HepG2 (cell line): ENCODE measurements at regions not wholly inside any gene's neighbourhood (a gene's known extent, or its start where the extent isn't known, plus 50 kb on each side); places are given as distances from the start of the nearest gene placed in this dataset.
A peak's percentile ranks its signal among the peaks of the same experiment; 100 is the strongest.

ENCODE experiments used
- AGO2 ChIP-seq: fragments of 200-400 bp; formaldehyde crosslinking; optimal IDR thresholded peaks from 2 replicates; pipeline ENCODE3; 2017; ENCODE audit warnings: mild to moderate bottlenecking, low read depth, low read length, moderate library complexity
- ATF7 ChIP-seq, 2 experiments: fragments of 450-650 bp in 1 of 2; sonication (generic) in 1 of 2; formaldehyde crosslinking in 1 of 2; IDR thresholded peaks; 2 replicates each; pipeline versions ENCODE4 v1.4.0 to v1.6.1; 2016 to 2020; ENCODE audit warnings: antibody characterized with exemption in 1 of 2, mild to moderate bottlenecking in 1 of 2, missing genetic modification reagents in 1 of 2
- CREB1 ChIP-seq, 2 experiments: fragments of 450-650 bp in 1 of 2; IDR thresholded peaks; 2 replicates each; pipeline ENCODE4 v1.6.1; 2016 to 2017; ENCODE audit warnings: control low read depth in 1 of 2, mild to moderate bottlenecking in 1 of 2, missing compliant biosample characterization in 1 of 2, missing genetic modification characterization in 1 of 2
- EHMT2 ChIP-seq: fragments of 200-600 bp; sonication (generic); IDR thresholded peaks from 2 replicates; pipeline ENCODE4 v1.7.0; 2017; ENCODE audit warnings: antibody characterized with exemption, low read depth, low read length, borderline replicate concordance
- FOXO1 ChIP-seq: sonication (generic); formaldehyde crosslinking; IDR thresholded peaks from 2 replicates; pipeline ENCODE4 v1.4.0; 2020; ENCODE audit warnings: missing genetic modification reagents
- HOXD1 ChIP-seq: sonication (generic); formaldehyde crosslinking; IDR thresholded peaks from 2 replicates; pipeline ENCODE4 v1.5.0; 2020; ENCODE audit warnings: missing genetic modification reagents
- IKZF4 ChIP-seq: sonication (generic); formaldehyde crosslinking; IDR thresholded peaks from 2 replicates; pipeline ENCODE4 v1.5.1; 2020; ENCODE audit warnings: borderline replicate concordance, mild to moderate bottlenecking, low read depth, missing genetic modification reagents; ENCODE audit errors: not compliant biosample characterization
- IRF2 ChIP-seq: IDR thresholded peaks from 2 replicates; pipeline ENCODE4 v1.6.1; 2018; ENCODE audit warnings: missing genetic modification reagents, missing compliant biosample characterization
- KDM2A ChIP-seq: sonication (generic); formaldehyde crosslinking; IDR thresholded peaks from 2 replicates; pipeline ENCODE4 v1.4.0; 2020; ENCODE audit warnings: low read depth, missing genetic modification reagents, borderline replicate concordance
- MLLT10 ChIP-seq: sonication (generic); formaldehyde crosslinking; IDR thresholded peaks from 2 replicates; pipeline ENCODE4 v1.4.0; 2020; ENCODE audit warnings: missing genetic modification reagents
- NR2F1 ChIP-seq, 2 experiments: fragments of 450-650 bp in 1 of 2; formaldehyde crosslinking in 1 of 2; IDR thresholded peaks; 2 replicates each; pipeline versions ENCODE4 v1.5.0 to v1.6.1; 2016 to 2020; ENCODE audit warnings: mild to moderate bottlenecking in 1 of 2, missing compliant biosample characterization in 1 of 2, missing genetic modification reagents in 1 of 2, moderate library complexity in 1 of 2
- NR2F6 ChIP-seq, 2 experiments: IDR thresholded peaks; 2 replicates each; pipeline ENCODE4 v1.6.1; 2016; ENCODE audit warnings: antibody characterized with exemption in 1 of 2, mild to moderate bottlenecking in 1 of 2
- PHF20 ChIP-seq: sonication (generic); formaldehyde crosslinking; IDR thresholded peaks from 2 replicates; pipeline ENCODE4 v1.5.0; 2020; ENCODE audit warnings: mild to moderate bottlenecking, missing genetic modification reagents
- RARA ChIP-seq: IDR thresholded peaks from 2 replicates; pipeline ENCODE4 v1.6.1; 2016; ENCODE audit warnings: missing genetic modification reagents, missing compliant biosample characterization
- RNF2 ChIP-seq: fragments of 450-650 bp; conservative IDR thresholded peaks from 2 replicates; pipeline ENCODE4 v1.6.1; 2016; ENCODE audit warnings: low read depth
- TEAD3 ChIP-seq: optimal IDR thresholded peaks from 2 replicates; pipeline ENCODE3; 2016; ENCODE audit warnings: borderline replicate concordance
- TOPORS ChIP-seq: sonication (generic); formaldehyde crosslinking; IDR thresholded peaks from 2 replicates; pipeline ENCODE4 v1.8.0; 2023; ENCODE audit warnings: mild to moderate bottlenecking, missing genetic modification reagents
- ZFX ChIP-seq: sonication (generic); formaldehyde crosslinking; IDR thresholded peaks from 2 replicates; pipeline ENCODE4 v1.4.0; 2020; ENCODE audit warnings: mild to moderate bottlenecking, low read depth, missing genetic modification reagents, moderate library complexity
- ZNF180 ChIP-seq: sonication (generic); formaldehyde crosslinking; IDR thresholded peaks from 2 replicates; pipeline ENCODE4 v1.4.0; 2020; ENCODE audit warnings: low read depth, missing genetic modification reagents, borderline replicate concordance
- ZNF343 ChIP-seq: sonication (generic); formaldehyde crosslinking; IDR thresholded peaks from 2 replicates; pipeline ENCODE4 v1.4.0; 2020; ENCODE audit warnings: mild to moderate bottlenecking, missing genetic modification reagents
- ZNF430 ChIP-seq: sonication (generic); formaldehyde crosslinking; IDR thresholded peaks from 2 replicates; pipeline ENCODE4 v1.9.0; 2021; ENCODE audit warnings: mild to moderate bottlenecking, missing genetic modification reagents
- ZNF446 ChIP-seq: sonication (generic); formaldehyde crosslinking; IDR thresholded peaks from 2 replicates; pipeline ENCODE4 v1.5.0; 2020; ENCODE audit warnings: mild to moderate bottlenecking, missing genetic modification reagents
- ZNF530 ChIP-seq: sonication (generic); formaldehyde crosslinking; IDR thresholded peaks from 2 replicates; pipeline ENCODE4 v1.5.0; 2020; ENCODE audit warnings: low read depth, mild to moderate bottlenecking, missing genetic modification reagents
- ZNF550 ChIP-seq: sonication (generic); formaldehyde crosslinking; IDR thresholded peaks from 2 replicates; pipeline ENCODE4 v1.4.0; 2020; ENCODE audit warnings: mild to moderate bottlenecking, missing genetic modification reagents, borderline replicate concordance
- ZNF557 ChIP-seq: sonication (generic); formaldehyde crosslinking; IDR thresholded peaks from 2 replicates; pipeline ENCODE4 v1.4.0; 2020; ENCODE audit warnings: missing genetic modification reagents
- ZNF570 ChIP-seq: sonication (generic); formaldehyde crosslinking; IDR thresholded peaks from 2 replicates; pipeline ENCODE4 v1.4.0; 2020; ENCODE audit warnings: mild to moderate bottlenecking, missing genetic modification reagents, borderline replicate concordance
- ZNF775 ChIP-seq: sonication (generic); formaldehyde crosslinking; IDR thresholded peaks from 2 replicates; pipeline ENCODE4 v1.4.0; 2020; ENCODE audit warnings: missing genetic modification reagents, mild to moderate bottlenecking, moderate library complexity, borderline replicate concordance
- ZNF780A ChIP-seq: sonication (generic); formaldehyde crosslinking; IDR thresholded peaks from 2 replicates; pipeline ENCODE4 v1.8.0; 2022; ENCODE audit warnings: mild to moderate bottlenecking, missing genetic modification reagents, moderate library complexity
- ZNF883 ChIP-seq: sonication (generic); formaldehyde crosslinking; IDR thresholded peaks from 2 replicates; pipeline ENCODE4 v1.5.1; 2020; ENCODE audit warnings: mild to moderate bottlenecking, missing genetic modification reagents; ENCODE audit errors: not compliant biosample characterization
- ZSCAN22 ChIP-seq: sonication (generic); formaldehyde crosslinking; IDR thresholded peaks from 2 replicates; pipeline ENCODE4 v1.4.0; 2020; ENCODE audit warnings: mild to moderate bottlenecking, missing genetic modification reagents
- TF ChIP-seq, protein P1 (sequence below): sonication (generic); formaldehyde crosslinking; IDR thresholded peaks from 2 replicates; pipeline ENCODE4 v1.5.0; 2020; ENCODE audit warnings: missing genetic modification reagents

GRCh38 chr2:234861841-234862735, 89.7 kb upstream of the SH3BP4 start (continued):
- no peak for TF ChIP-seq ZNF557 (CRISPR knock-in tag)
- no peak for TF ChIP-seq ZNF570 (CRISPR knock-in tag)
- TF ChIP-seq ZNF550 (CRISPR knock-in tag): no peak
- TF ChIP-seq ZNF446 (CRISPR knock-in tag): no peak
- TF ChIP-seq NR2F1 (CRISPR knock-in tag; IDR thresholded peaks at IDR 0.05): peak in 1 of 2 experiments; percentile 66; a peak in 2 of 4 replicates
- 0 out of 2 replicates have a peak, but pooled peaks have one; percentile 19 for TF ChIP-seq ZNF430 (CRISPR knock-in tag)
- peak; percentile 63 for TF ChIP-seq NR2F6 (IDR thresholded peaks at IDR 0.05)
- TF ChIP-seq NR2F6 (CRISPR knock-in tag; IDR thresholded peaks at IDR 0.05): peak; percentile 70
- peak; percentile 41 for TF ChIP-seq TEAD3 (CRISPR knock-in tag)
- TF ChIP-seq EHMT2: no peak
- no peak for TF ChIP-seq ZSCAN22
- peak; percentile 31; the same call in 1 of the 2 replicates for TF ChIP-seq FOXO1 (CRISPR knock-in tag)
- 0 out of 2 replicates have a peak, but pooled peaks have one; percentile 12 for TF ChIP-seq ZFX
- 0 out of 2 replicates have a peak, but pooled peaks have one; percentile 19 for TF ChIP-seq PHF20 (CRISPR knock-in tag)
- no peak for TF ChIP-seq ZNF775 (CRISPR knock-in tag)
- no peak for TF ChIP-seq TOPORS (CRISPR knock-in tag)
- no peak for TF ChIP-seq ATF7 (IDR thresholded peaks at IDR 0.05)
- no peak for TF ChIP-seq ATF7 (CRISPR knock-in tag; IDR thresholded peaks at IDR 0.05)
- no peak for TF ChIP-seq IRF2 (CRISPR knock-in tag)
- TF ChIP-seq ZNF530 (CRISPR knock-in tag): 0 out of 2 replicates have a peak, but pooled peaks have one; percentile 25
- peak; percentile 72 for TF ChIP-seq RARA (CRISPR knock-in tag)
- no peak for TF ChIP-seq ZNF780A (CRISPR knock-in tag)
- TF ChIP-seq ZNF883 (CRISPR knock-in tag): peak; percentile 41
- no peak for TF ChIP-seq ZNF180
- TF ChIP-seq KDM2A (CRISPR knock-in tag): no peak
- no peak for TF ChIP-seq CREB1 (IDR thresholded peaks at IDR 0.05)
- no peak for TF ChIP-seq CREB1 (CRISPR knock-in tag; IDR thresholded peaks at IDR 0.05)
- TF ChIP-seq, protein P1, sequence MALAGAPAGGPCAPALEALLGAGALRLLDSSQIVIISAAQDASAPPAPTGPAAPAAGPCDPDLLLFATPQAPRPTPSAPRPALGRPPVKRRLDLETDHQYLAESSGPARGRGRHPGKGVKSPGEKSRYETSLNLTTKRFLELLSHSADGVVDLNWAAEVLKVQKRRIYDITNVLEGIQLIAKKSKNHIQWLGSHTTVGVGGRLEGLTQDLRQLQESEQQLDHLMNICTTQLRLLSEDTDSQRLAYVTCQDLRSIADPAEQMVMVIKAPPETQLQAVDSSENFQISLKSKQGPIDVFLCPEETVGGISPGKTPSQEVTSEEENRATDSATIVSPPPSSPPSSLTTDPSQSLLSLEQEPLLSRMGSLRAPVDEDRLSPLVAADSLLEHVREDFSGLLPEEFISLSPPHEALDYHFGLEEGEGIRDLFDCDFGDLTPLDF (CRISPR knock-in tag): no peak
- no peak for TF ChIP-seq HOXD1 (CRISPR knock-in tag)
- no peak for TF ChIP-seq IKZF4
- TF ChIP-seq RNF2: no peak
- no peak for TF ChIP-seq ZNF343 (CRISPR knock-in tag)
- no peak for TF ChIP-seq MLLT10 (CRISPR knock-in tag)
- no peak for TF ChIP-seq AGO2
